ENCODE measurements at regions not wholly inside any gene's neighbourhood (a gene's known extent, or its start where the extent isn't known, plus 50 kb on each side); places are given as distances from the start of the nearest gene placed in this dataset.

DNA sequence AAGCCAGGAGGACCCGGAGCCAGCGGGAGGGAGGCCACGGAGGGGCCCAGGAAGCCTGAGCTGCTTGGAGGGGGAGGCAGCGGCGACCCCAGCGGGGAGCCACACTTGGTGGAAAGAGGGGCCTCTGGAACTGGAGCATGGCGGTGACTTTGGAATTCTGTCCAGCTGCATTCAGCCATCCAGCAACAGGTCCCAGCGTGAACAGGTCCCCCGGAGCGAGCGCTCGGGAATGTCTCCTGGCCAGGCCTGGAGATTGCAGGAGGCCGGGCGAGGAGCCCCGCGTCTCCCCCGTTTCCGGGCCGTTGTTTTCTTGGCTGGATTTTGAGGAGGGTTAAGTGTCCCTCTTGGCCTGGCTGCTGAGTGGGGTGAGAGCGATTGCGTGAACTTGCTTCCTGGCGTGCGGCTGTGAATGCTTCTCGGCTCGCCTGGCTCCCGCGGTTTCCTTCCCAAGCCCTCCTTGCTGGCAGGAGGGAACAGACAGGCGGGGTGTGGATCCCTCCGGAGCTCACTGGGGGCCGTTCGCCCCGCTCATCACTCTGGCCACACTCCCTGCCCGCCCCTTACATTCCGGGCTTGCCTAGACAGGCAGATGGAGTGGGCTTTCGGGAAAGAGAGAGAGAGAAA, 125.3 kb upstream of the IRX4 start:
- TF ChIP-seq, protein P1, sequence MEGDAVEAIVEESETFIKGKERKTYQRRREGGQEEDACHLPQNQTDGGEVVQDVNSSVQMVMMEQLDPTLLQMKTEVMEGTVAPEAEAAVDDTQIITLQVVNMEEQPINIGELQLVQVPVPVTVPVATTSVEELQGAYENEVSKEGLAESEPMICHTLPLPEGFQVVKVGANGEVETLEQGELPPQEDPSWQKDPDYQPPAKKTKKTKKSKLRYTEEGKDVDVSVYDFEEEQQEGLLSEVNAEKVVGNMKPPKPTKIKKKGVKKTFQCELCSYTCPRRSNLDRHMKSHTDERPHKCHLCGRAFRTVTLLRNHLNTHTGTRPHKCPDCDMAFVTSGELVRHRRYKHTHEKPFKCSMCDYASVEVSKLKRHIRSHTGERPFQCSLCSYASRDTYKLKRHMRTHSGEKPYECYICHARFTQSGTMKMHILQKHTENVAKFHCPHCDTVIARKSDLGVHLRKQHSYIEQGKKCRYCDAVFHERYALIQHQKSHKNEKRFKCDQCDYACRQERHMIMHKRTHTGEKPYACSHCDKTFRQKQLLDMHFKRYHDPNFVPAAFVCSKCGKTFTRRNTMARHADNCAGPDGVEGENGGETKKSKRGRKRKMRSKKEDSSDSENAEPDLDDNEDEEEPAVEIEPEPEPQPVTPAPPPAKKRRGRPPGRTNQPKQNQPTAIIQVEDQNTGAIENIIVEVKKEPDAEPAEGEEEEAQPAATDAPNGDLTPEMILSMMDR (IDR thresholded peaks at IDR 0.05), result no peak
- intact Hi-C loops (cut with DNase I), result no loop called here
- DNase-seq (no peak), ATAC-seq (peak; percentile 45)
- Histone ChIP-seq H3K27me3 (no peaks in the 10 kb centered on the region), H3K4me3 (peak overlapping the region; percentile 0), H3K9me3 (no peaks in the 10 kb centered on the region), H3K27ac (no peak overlapping the region), H3K4me1 (no peaks in the 10 kb centered on the region), H3K36me3 (no peaks in the 10 kb centered on the region)

DNA sequence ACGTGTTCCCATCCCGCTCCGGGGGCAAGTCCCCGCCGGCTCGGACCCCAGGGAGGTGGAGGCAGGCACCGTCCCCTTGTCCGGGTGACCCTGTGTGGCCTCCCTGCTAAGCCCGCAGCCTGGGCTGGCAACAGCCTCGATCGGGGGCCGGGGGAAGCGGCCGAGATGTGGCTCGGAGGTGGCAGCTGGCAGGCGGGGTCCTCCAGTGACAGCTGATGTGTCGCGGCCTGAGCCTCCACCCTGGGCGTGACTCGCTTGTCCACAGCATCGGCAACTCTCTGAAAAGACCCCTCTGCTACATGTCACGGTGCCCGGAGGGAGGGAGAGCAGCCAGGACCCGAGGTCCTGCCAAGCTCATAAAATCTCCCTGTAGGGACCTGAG, 124.8 kb upstream of the IRX4 start:
- Histone ChIP-seq H3K4me3 (no peak overlapping the region), H3K9me3 (no peaks in the 10 kb centered on the region), H3K36me3 (no peaks in the 10 kb centered on the region), H3K27me3 (no peaks in the 10 kb centered on the region), H3K27ac (no peak overlapping the region), H3K4me1 (no peaks in the 10 kb centered on the region)
- ATAC-seq (peak; percentile 4), DNase-seq (no peak)
- intact Hi-C loops (cut with DNase I), result no loop called here
- TF ChIP-seq, protein P1 (IDR thresholded peaks at IDR 0.05), result no peak

DNA sequence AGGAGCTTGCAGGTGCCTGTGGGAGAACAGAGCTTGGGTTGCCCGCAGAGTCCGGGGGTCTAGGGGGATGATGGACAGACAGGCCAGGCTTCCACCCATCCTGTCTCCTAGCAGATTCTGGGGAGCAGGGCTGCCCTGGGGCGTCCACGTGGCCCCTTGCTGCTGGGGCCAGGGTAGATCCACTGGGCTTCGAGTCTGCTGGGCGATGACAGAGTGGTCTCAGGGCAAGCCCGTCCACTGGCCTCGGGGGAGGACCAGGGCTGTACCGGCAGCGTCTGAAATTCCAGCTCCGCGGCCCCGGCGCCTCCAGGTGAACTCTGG, 124.2 kb upstream of the IRX4 start:
- intact Hi-C loops (cut with DNase I), result no loop called here
- H3K36me3 ChIP-seq, result no peaks in the 10 kb centered on the region
- TF ChIP-seq, protein P1 (IDR thresholded peaks at IDR 0.05), result no peak
- ATAC-seq (no peak), DNase-seq (no peak)
- no peaks in the 10 kb centered on the region for H3K9me3 ChIP-seq
- H3K27ac ChIP-seq, result no peak overlapping the region
- no peak overlapping the region for H3K4me3 ChIP-seq
- no peaks in the 10 kb centered on the region for H3K27me3 ChIP-seq
- H3K4me1 ChIP-seq, result no peaks in the 10 kb centered on the region

DNA sequence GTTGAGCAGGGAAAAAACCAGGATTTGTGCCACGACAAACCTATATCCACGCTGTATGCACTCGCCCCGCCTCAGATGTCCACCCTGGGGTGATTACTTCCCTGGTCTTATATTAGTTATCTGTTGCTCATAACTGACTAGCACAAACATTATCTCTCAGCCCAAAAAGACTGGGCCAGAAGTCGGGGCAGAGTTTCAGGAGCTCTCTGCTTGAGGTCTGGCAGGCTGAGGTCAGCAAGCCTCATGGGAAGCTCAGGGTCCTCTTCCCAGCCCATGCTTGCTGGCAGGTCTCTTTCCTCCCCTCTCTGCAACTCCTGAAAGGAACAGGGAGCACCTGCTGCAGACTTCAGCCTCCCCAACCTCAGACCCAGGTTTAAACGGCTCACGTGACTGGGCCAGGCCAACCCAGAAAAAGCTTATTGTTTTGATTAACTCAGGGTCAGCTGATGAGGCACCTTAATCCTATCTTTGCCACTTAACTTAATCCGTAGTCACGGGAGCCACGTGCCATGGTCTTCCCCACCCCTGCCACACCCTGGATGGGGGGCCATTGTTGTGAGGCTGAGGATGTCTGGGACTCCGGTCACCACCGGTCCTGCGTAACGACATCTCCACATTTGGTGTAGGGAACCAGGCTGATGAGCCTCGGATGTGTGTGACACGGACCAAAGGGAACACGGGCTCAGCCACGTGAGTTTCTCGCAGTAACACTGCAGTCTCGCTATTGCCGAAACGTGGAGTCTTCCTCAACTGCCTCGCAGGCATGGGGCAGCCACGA, 123.7 kb upstream of the IRX4 start:
- DNase-seq (no peak), ATAC-seq (no peak)
- Histone ChIP-seq H3K36me3 (no peaks in the 10 kb centered on the region), H3K4me1 (no peaks in the 10 kb centered on the region), H3K4me3 (no peak overlapping the region), H3K27ac (no peak overlapping the region), H3K9me3 (no peaks in the 10 kb centered on the region), H3K27me3 (no peaks in the 10 kb centered on the region)
- TF ChIP-seq, protein P1 (IDR thresholded peaks at IDR 0.05), result no peak
- intact Hi-C loops (cut with DNase I), result no loop called here

DNA sequence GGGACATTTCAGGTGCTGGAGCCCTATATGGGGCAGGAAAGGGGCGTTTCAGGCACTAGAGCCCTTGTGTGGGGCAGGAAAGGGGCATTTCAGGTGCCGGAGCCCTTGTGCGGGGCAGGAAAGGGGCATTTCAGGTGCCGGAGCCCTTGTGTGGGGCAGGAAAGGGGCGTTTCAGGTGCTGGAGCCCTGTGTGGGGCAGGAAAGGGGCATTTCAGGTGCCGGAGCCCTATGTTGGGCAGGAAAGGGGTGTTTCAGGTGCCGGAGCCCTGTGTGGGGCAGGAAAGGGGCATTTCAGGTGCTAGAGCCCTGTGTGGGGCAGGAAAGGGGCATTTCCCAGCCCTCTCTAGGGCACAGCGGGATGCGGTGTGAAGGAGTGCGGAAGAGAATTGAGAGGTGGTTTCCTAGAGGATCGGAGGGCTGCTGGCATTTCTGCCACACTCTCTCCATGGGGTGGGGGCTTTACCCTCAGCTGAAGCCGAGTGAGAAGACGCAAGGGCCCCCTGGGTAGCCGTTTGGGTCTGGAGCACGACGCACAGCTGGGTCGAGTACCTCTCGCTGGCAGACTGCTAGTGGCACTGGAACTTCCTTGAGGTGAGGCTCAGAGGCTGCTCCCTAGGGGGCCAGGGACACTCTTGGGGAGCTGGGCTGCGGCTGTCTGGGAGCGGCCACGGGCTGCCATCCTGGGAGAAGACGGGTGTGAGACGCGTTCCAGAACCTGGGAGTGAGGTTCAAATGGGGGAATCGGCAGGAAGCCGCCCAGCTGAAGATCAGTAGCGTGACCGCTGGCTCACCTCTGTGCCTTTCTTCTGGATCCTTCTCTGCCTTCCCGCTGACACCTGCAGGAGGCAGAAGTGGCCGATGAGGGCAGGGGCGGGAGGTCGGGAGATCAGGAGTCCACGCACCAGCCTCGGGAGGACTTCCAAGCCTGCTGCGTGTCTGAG, 122.6 kb upstream of the IRX4 start:
- Histone ChIP-seq H3K4me1 (no peaks in the 10 kb centered on the region), H3K9me3 (no peaks in the 10 kb centered on the region), H3K36me3 (no peaks in the 10 kb centered on the region), H3K4me3 (no peak overlapping the region), H3K27ac (no peak overlapping the region), H3K27me3 (no peaks in the 10 kb centered on the region)
- DNase-seq (no peak), ATAC-seq (no peak)
- intact Hi-C loops (cut with DNase I), result no loop called here
- TF ChIP-seq, protein P1 (IDR thresholded peaks at IDR 0.05), result no peak

All from upper lobe of right lung (tissue), 1 donor.